Fibroblast of lung (primary cell): ENCODE measurements at regions not wholly inside any gene's neighbourhood (a gene's known extent, or its start where the extent isn't known, plus 50 kb on each side); places are given as distances from the start of the nearest gene placed in this dataset.

Source experiments
- CTCF ChIP-seq, 2 donors: IDR thresholded peaks in 1 of 2; conservative IDR thresholded peaks in 1 of 2; 1 replicate in 1 of 2; 2 replicates in 1 of 2; pipeline ENCODE4 v1.5.1; 2011 to 2012; ENCODE audit warnings: low read length in 2 of 2, control low read depth in 1 of 2, inconsistent platforms in 1 of 2, low read depth in 1 of 2, mild to moderate bottlenecking in 1 of 2
- EZH2 ChIP-seq: IDR thresholded peaks from 2 replicates; pipeline ENCODE4 v1.5.1; 2012; ENCODE audit warnings: low read length, control low read depth, mild to moderate bottlenecking; ENCODE audit errors: missing control alignments

GRCh38 chr11:36854875-36855274 lies 256.8 kb upstream of the RAG2 start:
- TF ChIP-seq CTCF (conservative IDR thresholded peaks at IDR 0.05 in 1 of 2, IDR thresholded peaks at IDR 0.05 in 1 of 2; ENCODE audit: low read depth in 1 of 2, low read length in 2 of 2) (no peak), EZH2 (no peak)
